Fibroblast of villous mesenchyme (primary cell): ENCODE measurements at regions not wholly inside any gene's neighbourhood (a gene's known extent, or its start where the extent isn't known, plus 50 kb on each side); places are given as distances from the start of the nearest gene placed in this dataset.
A peak's percentile ranks its signal among the peaks of the same experiment; 100 is the strongest.

ENCODE experiments used
- DNase-seq: peaks from one replicate; pipeline ENCODE4 v3.0.0-alpha.2; 2010; ENCODE audit warnings: low read depth
- H3K4me3 ChIP-seq: 2 replicates; pipeline ENCODE4 v1.5.1; 2011; ENCODE audit warnings: low read depth, mild to moderate bottlenecking, low read length
- CTCF ChIP-seq: IDR thresholded peaks from 2 replicates; pipeline ENCODE4 v1.5.1; 2012; ENCODE audit warnings: low read depth, mild to moderate bottlenecking, low read length; ENCODE audit not compliant: insufficient read depth

- no peak for TF ChIP-seq CTCF
- DNase-seq: no peak
- H3K4me3 ChIP-seq: no peak overlapping the region
Observed at GRCh38 chr2:74745766-74746165, 88.2 kb upstream of the HK2 start.

- H3K4me3 ChIP-seq: no peak overlapping the region
- DNase-seq: no peak
- TF ChIP-seq CTCF: no peak
Observed at GRCh38 chr2:74746480-74746879, 87.4 kb upstream of the HK2 start.

- no peak overlapping the region for H3K4me3 ChIP-seq
- TF ChIP-seq CTCF: no peak
- peak; percentile 89 for DNase-seq
Observed at GRCh38 chr2:74747411-74748080, 86.4 kb upstream of the HK2 start.

GRCh38 chr2:74748665-74749064 lies 85.3 kb upstream of the HK2 start:
- no peak for TF ChIP-seq CTCF

GRCh38 chr2:74749432-74749831 lies 84.5 kb upstream of the HK2 start:
- TF ChIP-seq CTCF: no peak

More at GRCh38 chr2:74748665-74749064, 85.3 kb upstream of the HK2 start:
- DNase-seq: no peak
- H3K4me3 ChIP-seq: no peak overlapping the region

GRCh38 chr2:74751981-74752851 lies 81.7 kb upstream of the HK2 start:
- no peak for DNase-seq
- H3K4me3 ChIP-seq: no peak overlapping the region
- TF ChIP-seq CTCF: no peak

More at GRCh38 chr2:74749432-74749831, 84.5 kb upstream of the HK2 start:
- no peak for DNase-seq
- H3K4me3 ChIP-seq: no peak overlapping the region
